WTC11 (cell line): ENCODE measurements at regions not wholly inside any gene's neighbourhood (a gene's known extent, or its start where the extent isn't known, plus 50 kb on each side); places are given as distances from the start of the nearest gene placed in this dataset.
"Not testable (repeated sequence)": the region's sequence is repeated elsewhere in the genome, so short reads cannot be mapped to it uniquely, and the experiment has no call there.

ENCODE experiments used
- ATAC-seq: fragments of 200-7000 bp; cut with Tn5 transposase; 2 replicates; pipeline ENCODE4 v1.10.0; 2021; ENCODE audit warnings: mild to moderate bottlenecking, moderate library complexity
- CTCF ChIA-PET: fragments of 300-600 bp; sonication (Branson Sonifier 250); formaldehyde crosslinking; loops from one replicate; lab custom pipeline; 2021; ENCODE audit warnings: antibody characterized with exemption; lab: Charles Lee
- POLR2A ChIA-PET: fragments of 350-600 bp; sonication (Branson Sonifier 250); formaldehyde crosslinking; loops from one replicate; lab custom pipeline; 2021; ENCODE audit warnings: antibody characterized with exemption; lab: Charles Lee
- DNase-seq: peaks from one replicate; pipeline ENCODE4 v3.0.0; 2021; ENCODE audit warnings: low spot score
- H3K27ac Mint-ChIP-seq: 2 replicates; pipeline ENCODE4 v1.8.0; 2021; ENCODE audit warnings: mixed read lengths
- H3K27me3 Mint-ChIP-seq: 2 replicates; pipeline ENCODE4 v1.8.0; 2021; ENCODE audit warnings: low read depth, mild to moderate bottlenecking, moderate library complexity, mixed read lengths
- H3K36me3 Mint-ChIP-seq: 2 replicates; pipeline ENCODE4 v1.8.0; 2021; ENCODE audit warnings: mixed read lengths
- H3K4me1 Mint-ChIP-seq: 2 replicates; pipeline ENCODE4 v1.8.0; 2022; ENCODE audit warnings: mixed read lengths
- H3K4me3 Mint-ChIP-seq: 2 replicates; pipeline ENCODE4 v1.8.0; 2021; ENCODE audit warnings: mild to moderate bottlenecking, moderate library complexity, mixed read lengths
- H3K9me3 Mint-ChIP-seq: 2 replicates; pipeline ENCODE4 v1.8.0; 2021; ENCODE audit warnings: mixed read lengths
- AFF4 ChIP-seq: sonication (generic); formaldehyde crosslinking; IDR thresholded peaks from 2 replicates; pipeline ENCODE4 v1.8.1; 2023; ENCODE audit warnings: mild to moderate bottlenecking, missing genetic modification reagents, borderline replicate concordance
- FOXJ3 ChIP-seq: sonication (generic); formaldehyde crosslinking; IDR thresholded peaks from 2 replicates; pipeline ENCODE4 v1.9.0; 2021; ENCODE audit warnings: missing genetic modification reagents, mild to moderate bottlenecking, borderline replicate concordance
- FOXK1 ChIP-seq: sonication (generic); formaldehyde crosslinking; IDR thresholded peaks from 2 replicates; pipeline ENCODE4 v1.8.0; 2022; ENCODE audit warnings: mild to moderate bottlenecking, moderate library complexity, missing genetic modification reagents
- GABPB1 ChIP-seq: sonication (generic); formaldehyde crosslinking; IDR thresholded peaks from 2 replicates; pipeline ENCODE4 v1.8.1; 2023; ENCODE audit warnings: mild to moderate bottlenecking, missing genetic modification reagents
- JAZF1 ChIP-seq: fragments of 250-450 bp; sonication (Bioruptor Pico); IDR thresholded peaks from 2 replicates; pipeline ENCODE4 v1.9.0; 2021; ENCODE audit warnings: moderate library complexity, mild to moderate bottlenecking, inconsistent platforms
- JUN ChIP-seq: sonication (generic); formaldehyde crosslinking; IDR thresholded peaks from 2 replicates; pipeline ENCODE4 v1.8.0; 2023; ENCODE audit warnings: mild to moderate bottlenecking, missing genetic modification reagents
- MXD4 ChIP-seq: fragments of 250-450 bp; sonication (Bioruptor Pico); IDR thresholded peaks from 2 replicates; pipeline ENCODE4 v1.8.0; 2021; ENCODE audit warnings: mild to moderate bottlenecking, moderate library complexity, borderline replicate concordance
- NFE2L1 ChIP-seq: sonication (generic); formaldehyde crosslinking; IDR thresholded peaks from 2 replicates; pipeline ENCODE4 v1.8.1; 2023; ENCODE audit warnings: missing genetic modification reagents
- NR1H2 ChIP-seq: sonication (generic); formaldehyde crosslinking; IDR thresholded peaks from 2 replicates; pipeline ENCODE4 v1.9.0; 2021; ENCODE audit warnings: mild to moderate bottlenecking, moderate library complexity, missing genetic modification reagents
- NR3C1 ChIP-seq: sonication (generic); formaldehyde crosslinking; conservative IDR thresholded peaks from 2 replicates; pipeline ENCODE4 v1.8.1; 2023; ENCODE audit warnings: low read depth, mild to moderate bottlenecking, missing genetic modification reagents
- SMAD3 ChIP-seq: sonication (generic); formaldehyde crosslinking; IDR thresholded peaks from 2 replicates; pipeline ENCODE4 v1.8.0; 2022; ENCODE audit warnings: missing genetic modification reagents, mild to moderate bottlenecking, borderline replicate concordance
- SOX15 ChIP-seq: fragments of 250-450 bp; sonication (Bioruptor Pico); IDR thresholded peaks from 2 replicates; pipeline ENCODE4 v1.9.0; 2021; ENCODE audit warnings: mild to moderate bottlenecking
- SP1 ChIP-seq: sonication (generic); formaldehyde crosslinking; conservative IDR thresholded peaks from 2 replicates; pipeline ENCODE4 v1.8.1; 2022; ENCODE audit warnings: missing genetic modification reagents
- TEAD1 ChIP-seq: sonication (generic); formaldehyde crosslinking; IDR thresholded peaks from 2 replicates; pipeline ENCODE4 v1.8.0; 2022; ENCODE audit warnings: mild to moderate bottlenecking, missing genetic modification reagents
- ZNF281 ChIP-seq: sonication (generic); formaldehyde crosslinking; IDR thresholded peaks from 2 replicates; pipeline ENCODE4 v1.8.0; 2023; ENCODE audit warnings: mild to moderate bottlenecking, missing genetic modification reagents
- ZNF425 ChIP-seq: fragments of 250-450 bp; sonication (Bioruptor Pico); conservative IDR thresholded peaks from 2 replicates; pipeline ENCODE4 v1.9.0; 2021; ENCODE audit warnings: mild to moderate bottlenecking
- TF ChIP-seq, protein P1 (sequence below): fragments of 200-600 bp; IDR thresholded peaks from 2 replicates; pipeline ENCODE4 v1.8.0; 2022; ENCODE audit warnings: antibody characterized with exemption
- TF ChIP-seq, protein P2 (sequence below): sonication (generic); formaldehyde crosslinking; IDR thresholded peaks from 2 replicates; pipeline ENCODE4 v1.8.0; 2022; ENCODE audit warnings: missing genetic modification reagents

- TF ChIP-seq, protein P1, sequence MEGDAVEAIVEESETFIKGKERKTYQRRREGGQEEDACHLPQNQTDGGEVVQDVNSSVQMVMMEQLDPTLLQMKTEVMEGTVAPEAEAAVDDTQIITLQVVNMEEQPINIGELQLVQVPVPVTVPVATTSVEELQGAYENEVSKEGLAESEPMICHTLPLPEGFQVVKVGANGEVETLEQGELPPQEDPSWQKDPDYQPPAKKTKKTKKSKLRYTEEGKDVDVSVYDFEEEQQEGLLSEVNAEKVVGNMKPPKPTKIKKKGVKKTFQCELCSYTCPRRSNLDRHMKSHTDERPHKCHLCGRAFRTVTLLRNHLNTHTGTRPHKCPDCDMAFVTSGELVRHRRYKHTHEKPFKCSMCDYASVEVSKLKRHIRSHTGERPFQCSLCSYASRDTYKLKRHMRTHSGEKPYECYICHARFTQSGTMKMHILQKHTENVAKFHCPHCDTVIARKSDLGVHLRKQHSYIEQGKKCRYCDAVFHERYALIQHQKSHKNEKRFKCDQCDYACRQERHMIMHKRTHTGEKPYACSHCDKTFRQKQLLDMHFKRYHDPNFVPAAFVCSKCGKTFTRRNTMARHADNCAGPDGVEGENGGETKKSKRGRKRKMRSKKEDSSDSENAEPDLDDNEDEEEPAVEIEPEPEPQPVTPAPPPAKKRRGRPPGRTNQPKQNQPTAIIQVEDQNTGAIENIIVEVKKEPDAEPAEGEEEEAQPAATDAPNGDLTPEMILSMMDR: no peak
- TF ChIP-seq AFF4 (no peak), ZNF425 (no peak), FOXJ3 (CRISPR knock-in tag) (no peak), SOX15 (CRISPR knock-in tag) (no peak), MXD4 (CRISPR knock-in tag) (no peak), SP1 (no peak), NR1H2 (CRISPR knock-in tag) (no peak), JUN (CRISPR knock-in tag) (no peak), GABPB1 (CRISPR knock-in tag) (no peak)
- TF ChIP-seq, protein P2, sequence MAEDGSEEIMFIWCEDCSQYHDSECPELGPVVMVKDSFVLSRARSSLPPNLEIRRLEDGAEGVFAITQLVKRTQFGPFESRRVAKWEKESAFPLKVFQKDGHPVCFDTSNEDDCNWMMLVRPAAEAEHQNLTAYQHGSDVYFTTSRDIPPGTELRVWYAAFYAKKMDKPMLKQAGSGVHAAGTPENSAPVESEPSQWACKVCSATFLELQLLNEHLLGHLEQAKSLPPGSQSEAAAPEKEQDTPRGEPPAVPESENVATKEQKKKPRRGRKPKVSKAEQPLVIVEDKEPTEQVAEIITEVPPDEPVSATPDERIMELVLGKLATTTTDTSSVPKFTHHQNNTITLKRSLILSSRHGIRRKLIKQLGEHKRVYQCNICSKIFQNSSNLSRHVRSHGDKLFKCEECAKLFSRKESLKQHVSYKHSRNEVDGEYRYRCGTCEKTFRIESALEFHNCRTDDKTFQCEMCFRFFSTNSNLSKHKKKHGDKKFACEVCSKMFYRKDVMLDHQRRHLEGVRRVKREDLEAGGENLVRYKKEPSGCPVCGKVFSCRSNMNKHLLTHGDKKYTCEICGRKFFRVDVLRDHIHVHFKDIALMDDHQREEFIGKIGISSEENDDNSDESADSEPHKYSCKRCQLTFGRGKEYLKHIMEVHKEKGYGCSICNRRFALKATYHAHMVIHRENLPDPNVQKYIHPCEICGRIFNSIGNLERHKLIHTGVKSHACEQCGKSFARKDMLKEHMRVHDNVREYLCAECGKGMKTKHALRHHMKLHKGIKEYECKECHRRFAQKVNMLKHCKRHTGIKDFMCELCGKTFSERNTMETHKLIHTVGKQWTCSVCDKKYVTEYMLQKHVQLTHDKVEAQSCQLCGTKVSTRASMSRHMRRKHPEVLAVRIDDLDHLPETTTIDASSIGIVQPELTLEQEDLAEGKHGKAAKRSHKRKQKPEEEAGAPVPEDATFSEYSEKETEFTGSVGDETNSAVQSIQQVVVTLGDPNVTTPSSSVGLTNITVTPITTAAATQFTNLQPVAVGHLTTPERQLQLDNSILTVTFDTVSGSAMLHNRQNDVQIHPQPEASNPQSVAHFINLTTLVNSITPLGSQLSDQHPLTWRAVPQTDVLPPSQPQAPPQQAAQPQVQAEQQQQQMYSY (CRISPR knock-in tag): no peak
Observed at GRCh38 chr5:104325356-104325755, 762.8 kb upstream of the NUDT12 start (continued).

- H3K4me1 Mint-ChIP-seq, H3K4me3 Mint-ChIP-seq, H3K27me3 Mint-ChIP-seq, H3K27ac Mint-ChIP-seq, ATAC-seq, DNase-seq, CTCF ChIA-PET: not testable (repeated sequence)
- POLR2A ChIA-PET: interaction anchor here (0.7 kb wide), 1 partner anchor 388 kb away, joined by 6 read pairs; no protein-coding TSS in a partner anchor
- peaks cover 22% of the 10 kb centered on the region for H3K36me3 Mint-ChIP-seq
- H3K9me3 Mint-ChIP-seq: peaks cover 24% of the 10 kb centered on the region
Observed at GRCh38 chr5:104316676-104317075, 754.1 kb upstream of the NUDT12 start.

GRCh38 chr5:104312481-104312880 is 749.9 kb upstream of the NUDT12 start:
- POLR2A ChIA-PET: no interaction called here
- ATAC-seq: no peak
- H3K36me3 Mint-ChIP-seq: peaks cover 13% of the 10 kb centered on the region
- H3K27ac Mint-ChIP-seq: no peak overlapping the region
- DNase-seq: no peak
- H3K4me1 Mint-ChIP-seq: no peaks in the 10 kb centered on the region
- no peaks in the 10 kb centered on the region for H3K27me3 Mint-ChIP-seq
- peaks cover 13% of the 10 kb centered on the region for H3K9me3 Mint-ChIP-seq
- CTCF ChIA-PET: no interaction called here
- H3K4me3 Mint-ChIP-seq: no peak overlapping the region
- TF ChIP-seq TEAD1 (CRISPR knock-in tag) (no peak), FOXK1 (CRISPR knock-in tag) (no peak), ZNF281 (CRISPR knock-in tag) (no peak), JAZF1 (CRISPR knock-in tag) (no peak), NR3C1 (CRISPR knock-in tag) (no peak), SMAD3 (CRISPR knock-in tag) (no peak), NFE2L1 (CRISPR knock-in tag) (no peak)
